HG03469 (cell line): ENCODE measurements at regions not wholly inside any gene's neighbourhood (a gene's known extent, or its start where the extent isn't known, plus 50 kb on each side); places are given as distances from the start of the nearest gene placed in this dataset.

Source experiments
- ATAC-seq: cut with Tn5 transposase; IDR thresholded peaks from one replicate; pipeline ENCODE4 v1.9.1; 2021; ENCODE audit warnings: mild to moderate bottlenecking, moderate library complexity, moderate number of reproducible peaks; ENCODE audit not compliant: unreplicated experiment

DNA sequence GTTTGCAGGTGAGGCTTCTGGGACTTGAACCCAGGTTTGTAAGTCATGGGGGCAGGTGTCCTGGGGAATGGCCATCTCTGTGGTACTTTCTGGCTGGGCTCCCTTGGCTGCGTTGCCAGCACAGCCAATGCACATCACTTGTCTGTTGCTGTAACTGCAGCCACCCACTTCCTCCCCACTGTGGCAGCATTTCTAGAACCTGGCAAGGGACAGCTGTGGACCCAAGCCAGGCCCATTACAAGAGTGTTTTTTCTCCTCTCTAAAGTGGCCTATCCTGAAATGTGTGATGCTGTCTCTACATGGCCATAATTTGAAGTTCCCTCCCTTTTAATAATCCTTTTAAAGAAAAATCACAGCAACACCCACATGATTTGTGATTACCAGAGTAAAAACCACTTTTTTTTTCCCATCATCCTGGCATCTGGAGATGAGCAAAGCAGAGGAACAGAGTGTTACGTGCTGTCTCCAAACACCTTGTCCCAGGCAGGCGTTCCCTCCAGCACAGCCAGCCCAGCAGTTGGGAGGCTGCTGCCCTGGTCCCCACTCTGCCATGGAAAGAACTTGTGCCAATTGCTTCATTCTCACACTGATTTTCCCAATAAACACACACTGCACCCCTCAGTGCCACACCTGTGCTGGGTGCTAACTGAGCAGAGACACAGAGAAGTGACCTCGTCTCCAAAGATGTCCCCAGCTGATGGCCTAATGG, 360.6 kb upstream of the USP24 start:
- no peak for ATAC-seq

DNA sequence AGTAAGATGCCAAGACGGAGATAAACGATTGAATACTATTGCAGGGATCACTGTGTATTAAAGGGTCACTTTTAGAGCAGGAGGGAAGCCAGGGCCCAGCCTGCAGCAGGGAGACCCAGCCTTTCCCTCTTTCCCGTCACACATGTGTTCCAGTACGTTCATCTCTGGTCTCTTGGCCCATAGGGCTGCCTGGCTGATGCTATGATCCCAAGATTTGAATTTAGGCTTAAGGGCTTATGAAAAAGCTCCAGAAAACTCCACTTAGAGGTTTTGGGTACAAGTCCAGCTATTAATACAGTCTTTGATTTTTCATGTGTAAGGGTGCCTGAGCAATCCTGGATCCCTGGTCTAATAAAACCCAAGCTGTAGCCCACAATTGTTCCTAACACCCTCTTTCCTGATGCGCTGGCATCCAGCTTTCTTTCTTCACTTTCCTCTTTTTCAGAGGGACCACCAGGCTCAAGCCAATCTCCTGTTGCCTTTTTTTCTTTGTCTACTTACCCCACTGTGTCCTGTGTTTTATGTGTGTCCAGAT, 359.6 kb upstream of the USP24 start:
- no peak for ATAC-seq

DNA sequence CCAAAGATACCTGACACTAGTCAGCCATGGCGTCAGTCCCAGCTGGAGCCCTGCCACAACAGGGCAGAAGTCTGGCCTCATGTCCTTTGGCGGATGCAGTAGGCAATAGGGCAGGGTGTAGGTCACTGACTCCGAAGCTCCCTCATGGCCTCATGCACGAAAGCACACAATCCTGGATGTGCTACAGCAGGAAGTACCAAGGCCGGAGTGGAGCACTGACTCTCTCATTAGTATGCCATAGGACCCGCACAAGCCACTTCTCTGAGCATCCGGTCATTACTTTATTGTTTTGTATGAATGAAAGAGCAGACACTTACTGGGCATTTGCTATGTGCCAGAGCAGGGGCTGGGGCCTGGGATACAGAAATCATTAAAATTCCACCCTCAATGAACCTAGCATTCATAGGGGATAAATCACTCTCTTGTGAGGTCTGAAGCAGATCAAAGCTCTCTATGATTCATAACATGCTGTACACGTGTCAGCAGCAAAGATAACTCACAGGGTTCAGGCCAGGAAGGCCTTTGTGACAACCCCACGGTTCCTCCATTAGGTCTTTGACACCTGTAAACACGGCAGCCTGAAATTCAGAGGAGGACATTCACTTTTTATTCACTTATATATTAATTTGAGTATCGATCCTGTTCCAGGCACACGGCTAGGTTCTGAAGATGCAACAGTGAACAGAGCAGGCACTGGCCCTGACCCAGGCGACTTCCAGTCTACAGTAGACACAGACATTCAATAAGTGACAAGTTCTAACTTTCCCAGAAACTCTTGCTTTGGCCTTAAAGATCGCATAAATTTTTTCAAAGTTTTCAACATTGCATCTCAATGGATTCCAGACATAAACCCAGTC, 357.9 kb upstream of the USP24 start:
- ATAC-seq, result no peak

DNA sequence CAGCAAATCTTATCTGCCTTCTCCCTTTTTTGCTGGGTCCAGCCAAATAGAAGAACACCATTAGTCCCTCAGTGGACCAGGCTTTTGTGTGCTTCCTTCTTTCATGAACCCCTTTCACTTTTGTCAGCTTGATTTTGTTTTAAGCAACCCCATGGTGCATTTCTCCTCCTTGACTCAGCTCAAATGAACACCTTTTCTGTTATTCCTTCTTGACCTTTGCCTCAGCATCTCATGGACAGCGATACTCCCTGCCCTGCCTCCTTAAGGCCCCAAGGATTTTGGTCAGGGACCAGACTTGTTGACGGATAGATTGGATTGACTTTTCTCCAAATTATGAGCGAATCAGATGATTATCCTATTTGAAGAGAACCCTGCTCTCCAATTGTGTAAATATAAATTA, 356.6 kb upstream of the USP24 start:
- no peak for ATAC-seq

DNA sequence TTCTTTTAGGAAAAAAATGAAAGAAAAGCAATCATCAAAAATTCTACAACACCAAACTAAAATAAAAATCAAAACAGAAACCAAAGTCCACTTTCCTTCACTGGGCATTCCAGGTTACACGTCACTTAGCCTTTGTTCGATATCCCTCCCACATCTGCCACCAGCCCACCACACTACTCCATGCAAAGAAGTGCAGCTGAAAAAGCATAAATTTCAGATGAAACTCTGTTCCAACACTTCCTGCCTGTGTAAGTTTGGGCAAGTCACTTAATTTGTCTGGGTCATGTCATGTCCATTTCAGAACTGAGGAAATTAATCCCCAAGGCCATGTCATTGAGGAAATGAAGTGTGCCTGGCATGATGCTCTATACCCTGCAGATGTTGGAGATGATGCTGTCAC, 354.3 kb upstream of the USP24 start:
- no peak for ATAC-seq

DNA sequence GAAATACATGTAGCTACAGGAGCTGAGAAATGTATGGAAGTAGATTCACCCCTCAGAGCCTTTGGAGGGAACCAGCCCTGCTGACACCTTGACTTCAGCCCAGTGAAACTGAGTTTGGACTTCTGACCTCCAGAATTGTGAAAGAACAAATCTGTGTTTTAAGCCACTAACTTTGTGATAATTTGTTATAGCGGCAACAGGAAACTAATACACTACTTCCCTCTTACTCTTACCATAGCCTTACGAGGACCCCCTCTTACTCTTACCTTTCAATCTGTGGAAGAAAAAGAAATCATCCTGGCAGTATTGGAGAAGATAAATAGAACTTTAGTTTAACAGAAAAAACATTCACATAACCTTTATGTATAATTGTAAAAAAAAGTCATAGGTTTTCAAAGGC, 353.6 kb upstream of the USP24 start:
- no peak for ATAC-seq

DNA sequence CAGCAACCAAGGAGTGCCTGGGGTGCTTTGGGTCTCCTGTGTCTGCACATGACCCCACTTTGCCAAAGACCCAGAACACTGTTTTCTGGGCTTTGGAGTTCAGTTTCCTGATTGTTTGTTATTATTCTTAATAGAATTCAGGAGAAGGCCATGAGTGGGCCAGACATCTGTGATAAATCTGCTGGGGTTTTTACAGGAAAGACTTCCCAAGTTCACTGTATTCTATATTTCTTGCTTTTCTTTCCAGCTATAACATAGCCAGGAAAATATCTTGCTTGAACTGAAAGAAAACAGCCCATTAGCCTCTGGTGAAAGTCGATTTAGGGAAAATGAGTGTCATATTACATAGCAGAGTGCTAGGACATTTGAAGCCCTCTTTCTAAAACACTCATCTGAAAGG, 345.1 kb upstream of the USP24 start:
- ATAC-seq, result no peak

DNA sequence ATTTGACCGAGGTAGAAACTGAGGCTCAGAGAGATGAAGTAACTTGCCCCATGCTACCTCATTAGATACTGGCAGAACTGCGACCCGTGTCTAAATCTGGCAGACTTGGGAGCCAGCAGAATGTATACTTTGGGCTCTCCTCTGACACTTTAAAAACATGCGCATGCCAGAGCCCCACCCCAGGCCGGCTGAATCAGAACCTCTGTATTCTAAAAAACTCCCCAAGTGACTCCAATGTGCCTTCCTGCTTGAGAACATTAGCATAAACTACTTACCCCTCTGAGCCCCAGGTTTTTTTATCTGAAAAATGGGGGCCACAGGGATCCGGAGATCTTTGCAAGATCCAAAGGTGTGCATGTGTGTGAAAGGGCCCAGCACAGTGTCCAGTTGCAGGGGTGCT, 344.7 kb upstream of the USP24 start:
- no peak for ATAC-seq

DNA sequence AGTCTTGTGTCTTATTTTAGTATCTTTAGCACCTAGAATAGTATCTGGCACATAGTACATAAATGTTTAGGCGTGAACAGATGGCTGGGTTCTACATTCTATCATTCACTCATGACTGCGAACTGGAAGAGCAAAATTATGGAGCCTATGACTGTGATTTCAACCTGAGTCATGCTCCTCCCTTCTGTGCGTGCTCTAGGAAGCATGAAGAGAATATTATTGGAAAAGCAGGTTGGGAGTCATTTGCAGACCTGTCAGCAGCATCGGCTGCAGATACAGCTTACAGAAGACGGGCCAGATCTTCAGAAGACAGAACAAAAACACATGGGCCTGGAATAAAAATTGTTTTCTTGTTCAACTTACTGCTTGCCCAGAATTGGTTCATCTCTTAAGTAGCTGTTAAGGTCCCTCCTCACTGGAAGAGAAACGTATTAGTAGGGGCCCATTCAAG, 344.0 kb upstream of the USP24 start:
- ATAC-seq, result no peak

DNA sequence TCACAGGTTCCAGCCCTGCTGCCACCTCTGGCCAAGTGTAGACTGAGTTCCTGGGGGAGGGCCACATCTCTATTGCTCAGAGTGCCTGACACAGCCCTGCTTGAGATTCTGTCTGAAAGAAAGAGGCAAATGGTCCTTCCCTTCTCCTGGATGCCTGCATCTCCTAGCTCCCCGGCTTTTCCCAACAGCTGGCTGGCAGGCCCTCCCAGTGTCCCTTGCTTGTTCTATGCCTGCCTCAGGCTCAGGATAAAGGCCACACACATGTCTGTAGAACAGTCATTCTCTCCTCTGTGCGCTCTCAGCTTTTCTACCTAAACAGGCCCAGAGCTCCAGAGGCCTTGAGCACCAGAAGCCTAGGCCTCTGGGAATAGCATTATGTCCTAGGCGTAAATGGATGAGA, 343.4 kb upstream of the USP24 start:
- no peak for ATAC-seq

DNA sequence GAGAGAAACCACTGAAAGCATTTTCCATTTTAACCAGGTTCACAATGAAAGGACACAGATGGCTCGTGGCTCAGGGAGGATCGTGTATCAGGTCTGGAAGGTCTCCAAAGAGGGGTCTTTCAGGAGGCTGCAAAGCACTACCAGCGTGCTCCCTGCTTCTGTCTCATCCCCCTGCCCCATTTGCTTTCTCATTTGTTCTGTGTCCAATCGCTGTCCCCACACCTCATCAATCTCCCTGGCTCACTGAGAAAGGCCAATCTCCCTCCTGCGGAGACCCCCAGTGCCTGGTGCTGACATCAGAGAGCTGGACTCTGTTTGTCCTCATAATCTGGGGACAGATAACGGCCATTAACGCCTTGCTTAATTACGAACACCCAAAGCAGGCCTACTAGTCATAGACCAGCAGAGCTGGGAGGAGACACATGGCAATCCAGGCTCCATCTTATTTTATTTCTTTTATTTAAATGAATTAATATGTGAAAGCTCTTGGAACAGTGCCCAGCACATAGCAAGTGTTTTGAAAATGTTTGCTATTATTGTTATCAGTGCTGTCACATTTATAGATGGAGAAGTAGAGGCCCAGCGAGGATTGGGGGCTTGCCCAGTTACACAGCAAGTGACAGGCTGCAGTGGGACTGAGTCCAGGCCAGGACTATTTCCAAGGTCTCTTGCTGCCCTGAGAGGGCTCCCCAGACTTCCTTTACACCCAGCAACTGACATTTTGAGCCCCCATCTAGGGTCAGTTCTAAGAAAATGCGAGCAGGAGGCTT, 341.0 kb upstream of the USP24 start:
- ATAC-seq, result no peak

DNA sequence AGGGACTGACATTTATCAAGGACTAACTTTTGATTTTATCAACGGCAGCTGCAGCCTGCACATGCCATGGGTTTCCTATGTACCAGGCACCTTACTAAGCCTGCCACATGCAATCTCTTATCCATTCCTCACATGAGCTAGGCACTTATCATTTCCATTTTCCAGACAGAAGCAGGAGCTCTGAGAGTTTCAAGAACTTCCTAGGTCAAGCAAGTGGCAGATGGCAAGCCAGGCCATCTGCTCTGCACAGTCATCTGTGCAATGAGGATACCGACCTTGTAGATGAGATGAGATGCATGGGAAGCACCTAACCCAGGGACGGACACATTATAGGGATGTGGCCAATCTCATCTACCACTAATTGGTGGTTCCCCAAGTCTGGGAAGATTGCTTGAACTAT, 339.4 kb upstream of the USP24 start:
- no peak for ATAC-seq

DNA sequence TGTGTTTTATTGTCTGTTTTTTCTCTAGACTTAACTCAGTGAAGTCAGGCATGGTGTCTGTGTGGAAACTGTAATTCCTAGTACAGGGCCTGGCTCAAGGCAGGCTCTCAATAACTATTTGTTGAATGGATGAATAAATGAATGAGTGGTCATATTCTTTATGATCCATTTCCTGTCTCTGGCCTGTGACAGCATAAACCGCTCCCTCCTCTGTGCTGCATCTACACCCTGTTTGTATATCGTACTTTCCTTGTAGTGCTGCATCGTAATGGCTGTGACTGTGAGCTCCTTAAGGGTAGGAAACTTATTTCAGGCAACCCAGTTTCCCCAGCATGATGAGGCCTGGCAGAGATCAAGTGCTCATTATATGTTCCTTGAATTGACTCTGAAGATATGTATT, 337.5 kb upstream of the USP24 start:
- no peak for ATAC-seq

DNA sequence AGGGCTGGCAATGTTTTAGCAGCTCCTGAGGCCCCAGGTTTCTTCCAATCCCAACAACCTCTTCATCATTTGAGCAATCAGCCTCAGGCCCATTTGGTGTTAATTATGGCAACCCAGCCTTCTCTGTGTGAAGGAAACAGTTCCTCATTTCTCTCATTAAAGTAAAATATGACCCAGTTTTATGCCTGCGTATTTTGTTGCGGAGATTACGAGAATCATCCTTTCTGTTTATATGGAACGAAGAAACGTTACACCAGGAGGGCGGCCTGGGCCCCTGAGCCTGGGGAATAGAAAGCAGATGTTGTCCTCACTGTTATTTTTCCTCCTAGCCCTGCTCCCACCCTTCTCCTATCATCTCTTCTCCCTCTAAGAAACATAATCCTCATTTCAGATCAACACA, 332.2 kb upstream of the USP24 start:
- no peak for ATAC-seq

DNA sequence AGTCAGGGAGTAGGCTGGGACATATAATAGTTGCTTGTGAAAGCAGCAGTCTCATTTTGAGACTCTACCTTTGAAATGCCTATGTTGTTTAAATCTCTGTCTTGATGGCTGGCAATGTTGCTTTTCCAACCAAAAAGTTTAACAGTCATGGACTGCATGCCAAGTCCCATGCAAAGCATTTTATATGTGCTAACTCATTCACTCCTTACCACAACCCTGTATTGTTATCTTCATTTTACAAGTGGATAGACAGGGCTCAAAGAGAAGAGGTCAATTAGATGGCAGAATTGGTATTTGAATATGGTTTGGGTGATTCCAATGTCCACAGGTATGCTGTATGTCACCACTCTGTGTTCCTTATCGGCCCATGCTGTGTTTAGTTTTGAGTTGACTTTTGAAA, 331.4 kb upstream of the USP24 start:
- no peak for ATAC-seq

DNA sequence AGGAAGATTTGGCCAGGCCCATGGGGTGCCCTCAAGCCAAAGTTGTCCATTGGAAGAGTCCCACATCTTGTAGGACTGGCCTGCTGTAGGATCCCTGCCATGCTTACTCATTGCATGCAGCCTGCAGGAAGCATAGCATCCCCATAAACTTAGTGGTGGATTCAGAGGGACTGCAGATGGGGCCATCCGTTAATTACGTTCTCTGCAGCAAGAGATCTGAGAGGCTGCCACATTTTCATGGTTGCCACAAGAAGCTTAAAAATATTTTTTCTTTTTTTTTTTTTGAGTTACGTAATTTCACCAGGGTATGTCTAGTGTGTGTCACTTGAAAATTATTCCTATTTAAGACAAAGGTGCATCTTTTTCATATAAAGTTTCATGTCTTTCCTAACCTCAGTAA, 329.7 kb upstream of the USP24 start:
- no peak for ATAC-seq

DNA sequence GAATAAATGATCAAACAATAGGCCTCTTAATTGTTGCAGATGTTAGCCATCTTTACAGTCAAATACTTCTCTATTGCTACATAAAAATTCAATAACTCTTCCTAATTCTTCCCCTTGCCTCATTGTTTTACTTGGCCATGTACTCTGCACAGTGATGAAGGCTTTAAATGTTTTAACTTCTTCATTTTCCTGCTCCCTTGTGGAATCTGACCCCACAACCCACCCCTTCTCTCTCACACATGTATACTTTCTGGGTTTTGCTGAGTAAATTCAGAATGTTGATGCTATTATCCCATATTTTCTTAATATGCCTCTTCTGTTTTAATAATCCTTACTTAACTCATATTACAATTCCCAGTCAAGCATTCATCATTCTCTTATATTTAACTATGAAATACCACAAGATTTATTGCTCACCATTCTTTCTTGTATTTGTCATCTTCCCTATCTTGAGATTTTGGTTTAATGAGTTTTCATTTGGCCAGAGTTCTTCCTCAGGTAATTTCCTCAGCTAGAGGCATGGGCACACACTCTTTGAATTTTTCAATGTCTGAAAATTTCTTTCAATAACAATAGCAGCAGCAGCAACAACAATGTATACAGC, 327.8 kb upstream of the USP24 start:
- no peak for ATAC-seq

DNA sequence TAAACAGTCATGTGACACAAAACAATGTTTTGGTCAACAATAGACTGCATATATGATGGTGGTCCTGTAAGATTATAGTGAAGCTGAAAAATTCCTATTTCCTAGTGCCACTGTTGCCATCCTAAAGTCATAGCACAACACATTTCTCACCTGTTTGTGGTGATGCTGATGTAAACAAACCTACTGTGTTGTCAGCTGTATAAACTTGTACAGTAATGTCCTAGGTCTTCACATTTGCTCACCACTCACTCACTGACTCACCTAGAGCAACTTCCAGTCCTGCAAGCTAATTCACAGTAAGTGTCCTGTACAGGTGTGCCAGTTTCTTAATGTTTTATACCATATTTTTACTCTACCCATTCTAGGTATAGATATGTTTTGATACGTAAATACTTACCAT, 326.1 kb upstream of the USP24 start:
- no peak for ATAC-seq

DNA sequence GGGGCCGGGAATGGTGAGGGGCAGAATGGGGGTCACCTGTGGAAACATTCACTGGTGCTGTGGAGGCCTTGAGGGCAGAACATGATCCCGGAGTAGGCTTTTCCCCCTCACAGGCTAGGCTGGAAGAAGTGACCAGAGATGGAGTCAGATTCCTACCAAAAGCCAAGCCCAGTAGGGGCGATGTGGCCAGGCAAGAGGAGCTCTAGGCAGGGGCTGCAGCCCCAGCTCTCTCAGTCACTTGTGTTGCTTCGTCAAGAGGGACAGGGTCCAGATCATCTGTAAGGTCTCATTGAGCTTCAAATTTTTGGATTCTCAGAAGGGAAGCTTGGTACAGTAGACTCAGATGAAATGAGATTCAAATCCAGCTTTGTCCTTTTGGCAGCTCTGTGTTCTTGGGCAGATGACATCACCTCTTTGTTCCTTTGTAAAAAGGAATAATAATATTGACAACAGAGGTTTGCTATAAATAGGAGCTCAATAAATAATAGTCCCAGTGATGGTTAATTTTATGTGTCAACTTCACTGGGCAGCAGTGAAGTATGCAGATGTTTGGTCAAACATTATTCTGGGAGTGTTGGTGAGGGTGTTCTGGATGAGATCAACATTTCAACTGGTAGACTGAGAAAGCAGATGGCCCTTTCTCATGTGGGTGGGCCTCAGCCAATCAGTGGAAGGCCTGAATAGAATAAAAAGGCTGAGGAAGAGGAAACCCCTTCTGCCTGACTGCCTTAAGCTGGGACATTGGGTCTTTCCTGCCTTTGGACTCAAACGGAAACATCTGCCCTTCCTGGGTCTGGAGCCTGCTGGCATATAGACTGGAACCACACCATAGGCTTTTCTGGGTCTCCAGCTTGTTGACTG, 324.7 kb upstream of the USP24 start:
- no peak for ATAC-seq

DNA sequence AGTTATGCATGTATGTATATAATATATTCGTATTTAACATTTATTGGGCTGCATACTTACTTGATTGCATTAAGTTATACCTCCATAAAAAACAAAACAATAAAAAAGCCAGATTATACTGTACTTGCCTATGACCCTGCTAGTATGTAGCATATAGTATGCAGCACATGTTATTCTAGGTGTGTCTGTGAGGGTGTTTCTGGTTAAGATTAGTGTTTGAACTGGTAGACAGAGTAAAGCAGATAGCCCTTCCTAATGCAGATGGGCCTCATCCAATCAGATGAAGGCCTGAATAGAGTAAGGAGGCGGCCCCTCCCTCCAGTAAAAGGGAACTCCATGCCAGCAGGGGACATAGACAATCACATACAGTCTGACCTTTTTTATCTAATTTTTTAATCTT, 323.3 kb upstream of the USP24 start:
- ATAC-seq, result no peak
